ENCODE measurements at regions not wholly inside any gene's neighbourhood (a gene's known extent, or its start where the extent isn't known, plus 50 kb on each side); places are given as distances from the start of the nearest gene placed in this dataset.

GRCh38 chr1:234927312-234927970 is 201.2 kb downstream of the TOMM20 start:
- TF ChIP-seq ELK4 (IDR thresholded peaks at IDR 0.05; ENCODE audit: borderline replicate concordance, low read depth, low read length) (no peak), ZNF596 (tag by site-specific recombination; IDR thresholded peaks at IDR 0.05) (no peak), ZNF280D (tag by site-specific recombination; IDR thresholded peaks at IDR 0.05) (no peak), CTCF (tag by site-specific recombination; IDR thresholded peaks at IDR 0.05) (no peak), ZNF785 (tag by site-specific recombination; IDR thresholded peaks at IDR 0.05) (no peak), ZSCAN23 (tag by site-specific recombination; IDR thresholded peaks at IDR 0.05) (no peak), TSHZ1 (tag by site-specific recombination; IDR thresholded peaks at IDR 0.05; ENCODE audit: borderline replicate concordance) (no peak), PBX3 (CRISPR knock-in tag; IDR thresholded peaks at IDR 0.05) (no peak), ZNF610 (tag by site-specific recombination; IDR thresholded peaks at IDR 0.05; ENCODE audit: borderline replicate concordance) (no peak), KLF10 (tag by site-specific recombination; IDR thresholded peaks at IDR 0.05) (no peak)

Data from HEK293 (cell line).